Activated T-helper 1 cell treated with anti-CD3 and anti-CD28 coated beads, Interleukin-12 subunit alpha, Interleukin-12 subunit beta, Interleukin-2, Interleukin-4 antibody, amounts not matched to agents 30 ng/mL and 10 ng/mL and 1 ng/mL, durations not matched to agents 14 hours and 24 hours and 36 hours (primary cell): ENCODE measurements at regions not wholly inside any gene's neighbourhood (a gene's known extent, or its start where the extent isn't known, plus 50 kb on each side); places are given as distances from the start of the nearest gene placed in this dataset.
"Not testable (repeated sequence)": the region's sequence is repeated elsewhere in the genome, so short reads cannot be mapped to it uniquely, and the experiment has no call there.

Experiments
- DNase-seq: peaks from one replicate; pipeline ENCODE4 v3.0.0; 2021; ENCODE audit warnings: low spot score
- H3K27ac Mint-ChIP-seq: one replicate; pipeline ENCODE4 v1.8.0; 2021; ENCODE audit warnings: mild to moderate bottlenecking, mixed read lengths
- H3K27me3 Mint-ChIP-seq: one replicate; pipeline ENCODE4 v1.8.0; 2022; ENCODE audit warnings: mild to moderate bottlenecking, moderate library complexity, mixed read lengths; ENCODE audit not compliant: insufficient read depth
- H3K36me3 Mint-ChIP-seq: one replicate; pipeline ENCODE4 v1.8.0; 2021; ENCODE audit warnings: low read depth, mixed read lengths
- H3K4me1 Mint-ChIP-seq: one replicate; pipeline ENCODE4 v1.8.0; 2021; ENCODE audit warnings: low read depth, mixed read lengths
- H3K4me3 Mint-ChIP-seq: one replicate; pipeline ENCODE4 v1.8.0; 2021; ENCODE audit warnings: mild to moderate bottlenecking, moderate library complexity, mixed read lengths
- H3K9me3 Mint-ChIP-seq: one replicate; pipeline ENCODE4 v1.8.0; 2021; ENCODE audit warnings: mixed read lengths
- intact Hi-C: fragments of 100-400 bp; cut with micrococcal nuclease; formaldehyde crosslinking; loops from one replicate; pipeline ENCODE4 v1.15.1; 2024

GRCh38 chr5:18403941-18404438 is 769.7 kb downstream of the TAF11L14 start:
- no peaks in the 10 kb centered on the region for H3K36me3 Mint-ChIP-seq
- no peaks in the 10 kb centered on the region for H3K4me1 Mint-ChIP-seq
- H3K27ac Mint-ChIP-seq: no peak overlapping the region
- intact Hi-C loops: no loop called here
- no peaks in the 10 kb centered on the region for H3K9me3 Mint-ChIP-seq
- DNase-seq: no peak
- no peaks in the 10 kb centered on the region for H3K27me3 Mint-ChIP-seq
- H3K4me3 Mint-ChIP-seq: no peak overlapping the region

- H3K4me1 Mint-ChIP-seq: no peaks in the 10 kb centered on the region
Measured at GRCh38 chr5:18420711-18421110, 786.5 kb downstream of the TAF11L14 start.

GRCh38 chr5:18433336-18433735 is 799.1 kb downstream of the TAF11L14 start:
- Mint-ChIP-seq H3K27ac (no peak overlapping the region), H3K4me1 (no peaks in the 10 kb centered on the region), H3K27me3 (no peaks in the 10 kb centered on the region), H3K4me3 (no peak overlapping the region), H3K9me3 (no peaks in the 10 kb centered on the region), H3K36me3 (no peaks in the 10 kb centered on the region)
- DNase-seq: no peak
- intact Hi-C loops: no loop called here

More at GRCh38 chr5:18420711-18421110, 786.5 kb downstream of the TAF11L14 start:
- no peak overlapping the region for H3K27ac Mint-ChIP-seq
- intact Hi-C loops: no loop called here
- H3K4me3 Mint-ChIP-seq: no peak overlapping the region
- no peak for DNase-seq
- no peaks in the 10 kb centered on the region for H3K27me3 Mint-ChIP-seq
- H3K9me3 Mint-ChIP-seq: peaks cover 5% of the 10 kb centered on the region
- no peaks in the 10 kb centered on the region for H3K36me3 Mint-ChIP-seq

GRCh38 chr5:18438126-18438525 is 803.9 kb downstream of the TAF11L14 start:
- Mint-ChIP-seq H3K27me3 (no peaks in the 10 kb centered on the region), H3K36me3 (no peaks in the 10 kb centered on the region), H3K4me1 (no peaks in the 10 kb centered on the region), H3K27ac (no peak overlapping the region), H3K4me3 (no peak overlapping the region), H3K9me3 (no peaks in the 10 kb centered on the region)
- no peak for DNase-seq
- intact Hi-C loops: no loop called here

- H3K36me3 Mint-ChIP-seq: no peaks in the 10 kb centered on the region
- no peaks in the 10 kb centered on the region for H3K4me1 Mint-ChIP-seq
- no peak overlapping the region for H3K4me3 Mint-ChIP-seq
- DNase-seq: no peak
- no peaks in the 10 kb centered on the region for H3K27me3 Mint-ChIP-seq
- intact Hi-C loops: no loop called here
- no peak overlapping the region for H3K27ac Mint-ChIP-seq
- H3K9me3 Mint-ChIP-seq: no peaks in the 10 kb centered on the region
Measured at GRCh38 chr5:18455521-18455920, 821.3 kb downstream of the TAF11L14 start.

GRCh38 chr5:18457255-18457654 is 823.0 kb downstream of the TAF11L14 start:
- Mint-ChIP-seq H3K4me1 (no peaks in the 10 kb centered on the region), H3K27me3 (no peaks in the 10 kb centered on the region), H3K9me3 (no peaks in the 10 kb centered on the region), H3K27ac (no peak overlapping the region), H3K36me3 (no peaks in the 10 kb centered on the region), H3K4me3 (no peak overlapping the region)
- no peak for DNase-seq
- intact Hi-C loops: no loop called here

GRCh38 chr5:18461766-18462165 is 827.5 kb downstream of the TAF11L14 start:
- no peaks in the 10 kb centered on the region for H3K4me1 Mint-ChIP-seq
- H3K36me3 Mint-ChIP-seq: no peaks in the 10 kb centered on the region
- H3K27me3 Mint-ChIP-seq: no peaks in the 10 kb centered on the region
- no peak overlapping the region for H3K4me3 Mint-ChIP-seq
- no peak overlapping the region for H3K27ac Mint-ChIP-seq
- no peak for DNase-seq
- intact Hi-C loops: loop anchor here (10.0 kb wide), 1 partner anchor 303 kb away; no protein-coding TSS in a partner anchor
- no peaks in the 10 kb centered on the region for H3K9me3 Mint-ChIP-seq

- Mint-ChIP-seq H3K4me3 (no peak overlapping the region), H3K36me3 (no peaks in the 10 kb centered on the region), H3K4me1 (no peaks in the 10 kb centered on the region), H3K9me3 (no peaks in the 10 kb centered on the region), H3K27ac (no peak overlapping the region), H3K27me3 (no peaks in the 10 kb centered on the region)
- intact Hi-C loops: loop anchor here (1.0 to 10.0 kb wide), 2 partner anchors 232 to 299 kb away; no protein-coding TSS in a partner anchor
- DNase-seq: peak; percentile 9
Measured at GRCh38 chr5:18465833-18466681, 831.8 kb downstream of the TAF11L14 start.

GRCh38 chr5:18466731-18467130 is 832.5 kb downstream of the TAF11L14 start:
- intact Hi-C loops: loop anchor here (1.0 to 10.0 kb wide), 2 partner anchors 232 to 298 kb away; no protein-coding TSS in a partner anchor
- Mint-ChIP-seq H3K27ac (no peak overlapping the region), H3K4me1 (no peaks in the 10 kb centered on the region), H3K4me3 (no peak overlapping the region), H3K36me3 (no peaks in the 10 kb centered on the region), H3K9me3 (no peaks in the 10 kb centered on the region), H3K27me3 (no peaks in the 10 kb centered on the region)
- DNase-seq: no peak

GRCh38 chr5:18471791-18472190 is 837.5 kb downstream of the TAF11L14 start:
- H3K4me3 Mint-ChIP-seq, H3K36me3 Mint-ChIP-seq, H3K9me3 Mint-ChIP-seq, H3K27me3 Mint-ChIP-seq, intact Hi-C loops, H3K27ac Mint-ChIP-seq, H3K4me1 Mint-ChIP-seq, DNase-seq: not testable (repeated sequence)

- no peak for DNase-seq
- no peaks in the 10 kb centered on the region for H3K36me3 Mint-ChIP-seq
- intact Hi-C loops: no loop called here
- H3K4me3 Mint-ChIP-seq: no peak overlapping the region
- no peaks in the 10 kb centered on the region for H3K9me3 Mint-ChIP-seq
- H3K4me1 Mint-ChIP-seq: no peaks in the 10 kb centered on the region
- no peaks in the 10 kb centered on the region for H3K27me3 Mint-ChIP-seq
- H3K27ac Mint-ChIP-seq: no peak overlapping the region
Measured at GRCh38 chr5:18483451-18483850, 849.2 kb downstream of the TAF11L14 start.

- DNase-seq: no peak
- intact Hi-C loops: no loop called here
- Mint-ChIP-seq H3K4me3 (no peak overlapping the region), H3K27ac (no peak overlapping the region), H3K4me1 (no peaks in the 10 kb centered on the region), H3K27me3 (no peaks in the 10 kb centered on the region), H3K9me3 (peaks cover 4% of the 10 kb centered on the region), H3K36me3 (no peaks in the 10 kb centered on the region)
Measured at GRCh38 chr5:18487928-18488480, 853.7 kb downstream of the TAF11L14 start.

- Mint-ChIP-seq H3K27ac (no peak overlapping the region), H3K4me1 (no peaks in the 10 kb centered on the region)
Measured at GRCh38 chr5:18489703-18490102, 855.4 kb downstream of the TAF11L14 start.

More at GRCh38 chr5:18489703-18490102, 855.4 kb downstream of the TAF11L14 start:
- intact Hi-C loops: no loop called here
- peaks cover 4% of the 10 kb centered on the region for H3K9me3 Mint-ChIP-seq
- H3K36me3 Mint-ChIP-seq: no peaks in the 10 kb centered on the region
- no peak for DNase-seq
- H3K27me3 Mint-ChIP-seq: no peaks in the 10 kb centered on the region
- H3K4me3 Mint-ChIP-seq: no peak overlapping the region
